ENCODE measurements at regions not wholly inside any gene's neighbourhood (a gene's known extent, or its start where the extent isn't known, plus 50 kb on each side); places are given as distances from the start of the nearest gene placed in this dataset.

- H3K4me3 ChIP-seq, result no peak overlapping the region
- no peaks in the 10 kb centered on the region for H3K36me3 ChIP-seq
- H3K4me1 ChIP-seq, result no peaks in the 10 kb centered on the region
- H3K9ac ChIP-seq (ENCODE audit: low read depth in 2 of 2, low read length in 2 of 2), result no peak overlapping the region
- H3K27me3 ChIP-seq, result no peaks in the 10 kb centered on the region
- intact Hi-C loops (cut with DNase I), result no loop called here
- no peak for DNase-seq
- H3K27ac ChIP-seq, result no peak overlapping the region
- no peaks in the 10 kb centered on the region for H3K9me3 ChIP-seq
- TF ChIP-seq CTCF (IDR thresholded peaks at IDR 0.05), result no peak
Measured at GRCh38 chr3:159727506-159727905, 261.1 kb upstream of the IL12A start.

GRCh38 chr3:159731254-159731653 lies 257.4 kb upstream of the IL12A start:
- H3K4me3 ChIP-seq, result no peak overlapping the region
- no peak for TF ChIP-seq CTCF (IDR thresholded peaks at IDR 0.05)
- H3K4me1 ChIP-seq, result no peaks in the 10 kb centered on the region
- H3K36me3 ChIP-seq, result no peaks in the 10 kb centered on the region
- DNase-seq, result no peak
- no peak overlapping the region for H3K27ac ChIP-seq
- no peaks in the 10 kb centered on the region for H3K27me3 ChIP-seq
- H3K9ac ChIP-seq (ENCODE audit: low read depth in 2 of 2, low read length in 2 of 2), result no peak overlapping the region
- no peaks in the 10 kb centered on the region for H3K9me3 ChIP-seq
- intact Hi-C loops (cut with DNase I), result no loop called here

- TF ChIP-seq CTCF (IDR thresholded peaks at IDR 0.05), result no peak
- intact Hi-C loops (cut with DNase I), result no loop called here
Measured at GRCh38 chr3:159732172-159733111, 256.2 kb upstream of the IL12A start.

GRCh38 chr3:159733194-159733860 lies 255.3 kb upstream of the IL12A start:
- H3K27ac ChIP-seq, result no peak overlapping the region
- H3K4me3 ChIP-seq, result no peak overlapping the region
- TF ChIP-seq CTCF (IDR thresholded peaks at IDR 0.05), result no peak
- intact Hi-C loops (cut with DNase I), result no loop called here
- no peak overlapping the region for H3K9ac ChIP-seq (ENCODE audit: low read depth in 2 of 2, low read length in 2 of 2)
- no peaks in the 10 kb centered on the region for H3K9me3 ChIP-seq
- no peaks in the 10 kb centered on the region for H3K4me1 ChIP-seq
- no peaks in the 10 kb centered on the region for H3K36me3 ChIP-seq
- DNase-seq, result no peak
- no peaks in the 10 kb centered on the region for H3K27me3 ChIP-seq

More at GRCh38 chr3:159732172-159733111, 256.2 kb upstream of the IL12A start:
- no peak overlapping the region for H3K9ac ChIP-seq (ENCODE audit: low read depth in 2 of 2, low read length in 2 of 2)
- no peaks in the 10 kb centered on the region for H3K27me3 ChIP-seq
- H3K27ac ChIP-seq, result no peak overlapping the region
- H3K9me3 ChIP-seq, result no peaks in the 10 kb centered on the region
- H3K4me1 ChIP-seq, result no peaks in the 10 kb centered on the region
- H3K4me3 ChIP-seq, result no peak overlapping the region
- no peaks in the 10 kb centered on the region for H3K36me3 ChIP-seq
- no peak for DNase-seq

GRCh38 chr3:159734681-159735080 lies 254.0 kb upstream of the IL12A start:
- H3K27me3 ChIP-seq, result no peaks in the 10 kb centered on the region
- intact Hi-C loops (cut with DNase I), result no loop called here
- no peak for TF ChIP-seq CTCF (IDR thresholded peaks at IDR 0.05)
- no peak overlapping the region for H3K27ac ChIP-seq
- no peaks in the 10 kb centered on the region for H3K36me3 ChIP-seq
- H3K4me3 ChIP-seq, result no peak overlapping the region
- no peak for DNase-seq
- H3K9ac ChIP-seq (ENCODE audit: low read depth in 2 of 2, low read length in 2 of 2), result no peak overlapping the region
- H3K4me1 ChIP-seq, result no peaks in the 10 kb centered on the region
- no peaks in the 10 kb centered on the region for H3K9me3 ChIP-seq

Measured in colonic mucosa (tissue), 4 donors.